Tibial artery (tissue), 4 donors: ENCODE measurements at regions not wholly inside any gene's neighbourhood (a gene's known extent, or its start where the extent isn't known, plus 50 kb on each side); places are given as distances from the start of the nearest gene placed in this dataset.

Experiments used
- DNase-seq, 2 donors: peaks; one replicate each; pipeline ENCODE4 v3.0.0-alpha.2; 2019
- H3K27ac ChIP-seq, 2 donors: fragments of 200-600 bp; sonication (generic) in 1 of 2; 1 replicate in 1 of 2; 2 replicates in 1 of 2; pipeline ENCODE4 v1.5.1; 2018 to 2019; ENCODE audit warnings: mild to moderate bottlenecking in 1 of 2
- H3K27me3 ChIP-seq, 2 donors: fragments of 200-600 bp; sonication (generic) in 1 of 2; one replicate each; pipeline versions ENCODE4 v1.5.1 to v1.6.0; 2016 to 2019
- H3K36me3 ChIP-seq, 3 donors: fragments of 200-600 bp; sonication (generic) in 2 of 3; one replicate each; pipeline ENCODE4 v1.5.1; 2016 to 2019; ENCODE audit warnings: mild to moderate bottlenecking in 2 of 3
- H3K4me1 ChIP-seq, 4 donors: fragments of 200-600 bp; sonication (generic) in 2 of 4; 1 replicate in 3 of 4; 2 replicates in 1 of 4; pipeline ENCODE4 v1.5.1; 2016 to 2019
- H3K4me3 ChIP-seq, 2 donors: fragments of 200-600 bp; sonication (generic) in 1 of 2; 1 replicate in 1 of 2; 2 replicates in 1 of 2; pipeline ENCODE4 v1.5.1; 2018 to 2019; ENCODE audit warnings: mild to moderate bottlenecking in 2 of 2
- H3K9me3 ChIP-seq, 3 donors: fragments of 200-600 bp; sonication (generic) in 1 of 3; one replicate each; pipeline ENCODE4 v1.5.1; 2016 to 2019
- intact Hi-C: fragments of 100-400 bp; cut with DNase I; formaldehyde crosslinking; loops from one replicate; pipeline ENCODE4 v1.15.0; 2023; ENCODE audit warnings: low total_unique reads
- TF ChIP-seq, protein P1 (sequence below), 2 experiments: fragments of 200-600 bp in 1 of 2; fragments of 450-650 bp in 1 of 2; IDR thresholded peaks; one replicate each; pipeline ENCODE4 v1.5.1; 2017 to 2019; ENCODE audit warnings: antibody characterized with exemption in 2 of 2, mild to moderate bottlenecking in 1 of 2, moderate library complexity in 1 of 2

DNA sequence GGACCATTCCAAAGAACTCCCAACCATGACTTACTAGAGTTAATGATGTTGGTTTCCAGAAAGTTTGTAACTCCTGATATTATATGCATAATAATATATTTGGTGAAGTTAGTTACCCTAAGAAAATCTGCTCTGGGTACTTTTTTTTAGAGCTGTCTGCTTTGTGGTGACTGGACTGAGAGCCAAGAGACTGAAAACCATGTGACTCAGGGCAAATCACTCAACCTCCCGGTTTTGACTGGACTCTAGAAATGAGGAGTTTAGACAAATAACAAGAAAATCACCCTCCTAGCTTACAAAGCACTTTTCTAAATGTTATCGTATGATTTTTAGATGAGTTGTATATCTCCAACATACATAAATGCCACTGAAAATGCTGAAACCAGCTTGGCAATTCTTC lies 138.3 kb upstream of the RND3 start:
- no peak overlapping the region for H3K27ac ChIP-seq
- no peak overlapping the region for H3K4me3 ChIP-seq
- TF ChIP-seq, protein P1, sequence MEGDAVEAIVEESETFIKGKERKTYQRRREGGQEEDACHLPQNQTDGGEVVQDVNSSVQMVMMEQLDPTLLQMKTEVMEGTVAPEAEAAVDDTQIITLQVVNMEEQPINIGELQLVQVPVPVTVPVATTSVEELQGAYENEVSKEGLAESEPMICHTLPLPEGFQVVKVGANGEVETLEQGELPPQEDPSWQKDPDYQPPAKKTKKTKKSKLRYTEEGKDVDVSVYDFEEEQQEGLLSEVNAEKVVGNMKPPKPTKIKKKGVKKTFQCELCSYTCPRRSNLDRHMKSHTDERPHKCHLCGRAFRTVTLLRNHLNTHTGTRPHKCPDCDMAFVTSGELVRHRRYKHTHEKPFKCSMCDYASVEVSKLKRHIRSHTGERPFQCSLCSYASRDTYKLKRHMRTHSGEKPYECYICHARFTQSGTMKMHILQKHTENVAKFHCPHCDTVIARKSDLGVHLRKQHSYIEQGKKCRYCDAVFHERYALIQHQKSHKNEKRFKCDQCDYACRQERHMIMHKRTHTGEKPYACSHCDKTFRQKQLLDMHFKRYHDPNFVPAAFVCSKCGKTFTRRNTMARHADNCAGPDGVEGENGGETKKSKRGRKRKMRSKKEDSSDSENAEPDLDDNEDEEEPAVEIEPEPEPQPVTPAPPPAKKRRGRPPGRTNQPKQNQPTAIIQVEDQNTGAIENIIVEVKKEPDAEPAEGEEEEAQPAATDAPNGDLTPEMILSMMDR (IDR thresholded peaks at IDR 0.05), result no peak
- intact Hi-C loops, result no loop called here
- no peaks in the 10 kb centered on the region for H3K9me3 ChIP-seq
- no peaks in the 10 kb centered on the region for H3K27me3 ChIP-seq
- no peak for DNase-seq
- H3K36me3 ChIP-seq, result no peaks in the 10 kb centered on the region
- peaks cover 0 to 47% (median 21%) of the 10 kb centered on the region in 4 donors for H3K4me1 ChIP-seq

DNA sequence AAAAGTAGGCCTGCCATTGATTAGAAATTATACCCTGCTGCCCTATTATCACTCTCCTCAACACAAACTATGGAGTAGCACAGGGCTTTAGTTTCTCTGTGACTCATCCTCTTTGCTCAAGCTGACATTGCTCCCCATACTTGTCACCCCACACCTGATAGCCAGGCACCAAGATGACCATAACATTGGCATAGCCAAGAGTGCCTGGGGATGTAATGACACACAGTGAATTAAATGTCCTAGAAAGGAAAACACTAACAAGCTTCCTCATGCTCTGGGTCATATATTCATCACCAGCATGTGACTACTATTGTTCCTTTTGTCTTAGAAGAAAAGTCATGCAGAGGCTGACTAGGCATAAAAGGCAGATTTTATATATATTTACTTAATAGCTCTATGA lies 137.8 kb upstream of the RND3 start:
- Histone ChIP-seq H3K9me3 (no peaks in the 10 kb centered on the region), H3K27me3 (no peaks in the 10 kb centered on the region), H3K36me3 (no peaks in the 10 kb centered on the region), H3K27ac (no peak overlapping the region), H3K4me1 (peaks cover 0 to 51% (median 24%) of the 10 kb centered on the region in 4 donors), H3K4me3 (no peak overlapping the region)
- TF ChIP-seq, protein P1 (IDR thresholded peaks at IDR 0.05), result no peak
- intact Hi-C loops, result no loop called here
- DNase-seq, result no peak

DNA sequence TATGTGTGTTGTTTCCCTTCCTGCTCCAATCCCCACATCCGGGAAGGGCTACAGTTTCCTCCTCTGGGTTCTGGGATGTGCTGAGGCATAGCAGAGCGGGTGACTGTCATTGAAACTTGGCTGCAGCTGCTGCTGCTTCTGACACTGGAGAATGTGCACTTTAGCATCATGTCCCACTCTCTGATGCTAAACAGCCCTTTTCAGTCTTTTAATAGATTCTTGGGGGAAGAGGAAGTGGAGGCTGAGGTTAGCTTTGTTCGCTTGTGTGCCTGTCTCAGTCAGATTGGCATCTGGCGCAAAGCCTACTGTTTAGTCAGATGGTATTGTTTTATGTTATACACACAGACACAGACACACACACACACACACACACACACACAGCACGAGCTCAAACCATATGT lies 136.5 kb upstream of the RND3 start:
- intact Hi-C loops, result no loop called here
- H3K4me1 ChIP-seq, result peaks cover 0 to 64% (median 34%) of the 10 kb centered on the region in 4 donors
- DNase-seq, result no peak
- TF ChIP-seq, protein P1 (IDR thresholded peaks at IDR 0.05), result no peak
- no peaks in the 10 kb centered on the region for H3K9me3 ChIP-seq
- no peaks in the 10 kb centered on the region for H3K27me3 ChIP-seq
- no peak overlapping the region for H3K27ac ChIP-seq
- no peak overlapping the region for H3K4me3 ChIP-seq
- H3K36me3 ChIP-seq, result no peaks in the 10 kb centered on the region

DNA sequence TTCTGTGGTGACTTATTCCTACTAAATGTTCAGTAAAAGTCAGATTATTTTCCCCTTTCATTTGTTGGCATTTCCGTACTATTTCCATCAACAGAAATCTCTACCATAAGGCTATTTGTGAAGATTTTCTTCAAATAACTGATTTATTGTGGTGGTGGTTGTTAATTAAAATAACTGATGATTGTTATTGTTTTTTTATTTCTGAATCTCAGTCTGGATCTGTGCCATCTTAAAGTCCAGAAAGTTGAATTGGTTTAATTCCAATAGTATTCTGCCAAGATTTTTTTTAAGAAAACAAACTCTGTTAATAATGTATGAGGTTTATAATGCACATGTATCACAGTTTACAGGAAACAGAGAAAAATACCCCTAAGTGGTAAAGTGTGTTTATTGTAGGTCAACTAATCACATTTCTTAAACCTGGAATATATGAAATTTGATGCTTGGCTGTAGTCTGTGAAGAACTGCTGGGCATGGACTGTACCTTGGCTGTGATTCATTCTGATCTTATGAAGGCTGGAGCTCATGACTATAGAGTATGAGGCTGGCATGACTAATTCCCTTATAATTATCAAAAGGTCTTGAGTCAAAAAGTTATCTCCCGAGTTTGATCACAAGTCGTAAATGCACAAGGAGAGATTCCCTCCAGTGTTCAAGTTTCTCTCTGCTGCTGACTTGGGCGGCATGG lies 134.2 kb upstream of the RND3 start:
- no peaks in the 10 kb centered on the region for H3K9me3 ChIP-seq
- peaks cover 0 to 58% (median 25%) of the 10 kb centered on the region in 4 donors for H3K4me1 ChIP-seq
- peak overlapping the region; percentile 69 to 74 for H3K27ac ChIP-seq
- intact Hi-C loops, result no loop called here
- no peak for DNase-seq
- no peaks in the 10 kb centered on the region for H3K27me3 ChIP-seq
- TF ChIP-seq, protein P1 (IDR thresholded peaks at IDR 0.05), result no peak
- no peaks in the 10 kb centered on the region for H3K36me3 ChIP-seq
- H3K4me3 ChIP-seq, result no peak overlapping the region

DNA sequence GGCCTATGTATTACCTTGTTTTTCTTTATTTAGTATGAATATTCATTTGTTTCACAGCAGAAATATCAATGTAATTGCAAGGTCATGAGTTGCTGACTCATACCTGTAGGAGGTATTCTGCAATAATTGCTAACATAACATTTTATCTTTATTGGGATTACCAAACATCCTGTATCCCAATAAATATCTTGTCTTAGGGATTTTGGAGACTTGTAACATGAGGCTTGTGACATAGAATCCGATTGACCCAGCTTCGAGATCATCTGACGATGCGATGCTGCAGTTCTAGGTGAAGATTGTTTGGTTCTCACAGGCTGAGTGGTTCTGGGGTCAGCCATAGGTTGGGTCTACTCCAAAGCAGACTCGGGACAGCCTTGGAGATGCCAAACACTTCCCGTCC lies 133.4 kb upstream of the RND3 start:
- H3K9me3 ChIP-seq, result no peaks in the 10 kb centered on the region
- no peak overlapping the region for H3K4me3 ChIP-seq
- intact Hi-C loops, result no loop called here
- H3K36me3 ChIP-seq, result no peaks in the 10 kb centered on the region
- H3K27me3 ChIP-seq, result no peaks in the 10 kb centered on the region
- H3K4me1 ChIP-seq, result peaks cover 0 to 50% (median 25%) of the 10 kb centered on the region in 4 donors
- H3K27ac ChIP-seq, result peak overlapping the region; percentile 69 to 74
- TF ChIP-seq, protein P1 (IDR thresholded peaks at IDR 0.05), result no peak
- DNase-seq, result no peak
